GM12892 (cell line): ENCODE measurements at regions not wholly inside any gene's neighbourhood (a gene's known extent, or its start where the extent isn't known, plus 50 kb on each side); places are given as distances from the start of the nearest gene placed in this dataset.

Source experiments
- POLR2A ChIP-seq: IDR thresholded peaks from 2 replicates; pipeline ENCODE4 v1.6.1; 2011; ENCODE audit warnings: low read depth, low read length, control low read depth
- POLR2AphosphoS5 ChIP-seq: IDR thresholded peaks from 2 replicates; pipeline ENCODE4 v1.6.1; 2011; ENCODE audit warnings: low read depth, low read length, control low read depth

DNA sequence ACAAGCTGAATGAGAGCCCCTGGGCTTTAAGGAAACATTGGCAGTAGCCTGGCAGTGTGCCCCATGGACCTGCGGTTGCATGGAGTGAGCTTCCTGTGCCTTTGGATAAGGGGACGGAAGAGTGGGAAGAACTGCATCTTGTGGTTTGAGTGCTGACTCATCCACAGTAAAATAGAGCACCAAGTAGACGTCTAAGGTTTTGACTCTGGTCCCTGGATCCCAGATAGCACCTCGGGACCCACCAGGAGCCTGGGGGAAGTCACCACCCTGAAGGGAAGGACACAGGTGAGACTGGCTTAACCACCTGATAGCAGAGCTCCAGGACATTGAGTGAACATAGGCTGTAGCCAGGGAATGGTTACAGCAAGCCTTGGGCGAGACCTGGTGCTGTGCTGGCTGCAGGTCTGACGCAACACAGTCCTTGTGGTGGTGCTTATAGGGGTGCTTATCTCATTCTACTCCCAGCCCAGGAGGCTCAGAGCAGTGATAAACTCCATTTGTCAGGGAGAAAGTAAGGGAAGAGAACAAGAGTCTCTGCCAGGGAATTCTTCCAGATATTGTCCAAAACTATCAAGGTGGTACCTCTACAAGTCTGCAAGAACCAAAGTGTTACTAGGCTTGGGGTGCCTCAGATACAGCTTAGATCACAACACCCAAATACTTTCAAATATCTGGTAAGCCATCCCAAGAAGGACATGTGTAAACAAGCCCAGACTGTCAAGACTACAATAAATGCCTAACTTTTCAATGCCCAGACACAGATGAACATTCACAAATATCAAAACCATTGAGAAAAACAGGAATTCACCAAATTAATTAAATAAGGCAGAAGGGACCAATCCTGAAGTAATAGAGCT, 123.6 kb upstream of the TET2 start:
- TF ChIP-seq POLR2AphosphoS5 (no peak), POLR2A (no peak)
